ENCODE measurements at regions not wholly inside any gene's neighbourhood (a gene's known extent, or its start where the extent isn't known, plus 50 kb on each side); places are given as distances from the start of the nearest gene placed in this dataset.

DNA sequence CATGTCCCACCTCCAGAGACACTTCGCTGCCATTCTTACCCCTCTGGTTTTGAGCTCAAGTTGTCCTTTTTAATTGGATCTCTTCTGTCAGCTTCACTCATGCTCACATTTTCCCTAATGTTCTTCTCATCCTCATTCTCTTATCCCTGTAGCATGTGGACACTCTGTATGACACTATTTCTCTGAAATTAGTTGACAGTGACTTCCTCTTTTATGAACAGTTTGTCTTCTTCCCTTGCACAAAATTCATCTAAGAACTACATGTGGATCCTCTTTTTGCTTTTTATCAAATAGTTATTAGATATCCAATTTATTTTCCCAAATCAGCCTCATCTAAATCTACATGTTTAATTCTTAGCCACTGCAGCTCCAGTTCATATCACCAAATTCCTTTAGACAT lies 676.2 kb downstream of the MAT2B start:
- no peaks in the 10 kb centered on the region for H3K27me3 ChIP-seq (replicated peaks in 1 of 4; ENCODE audit: control extremely low read depth in 1 of 4, control insufficient read depth in 3 of 4, insufficient read depth in 4 of 4, low read length in 3 of 4)
- H3K4me2 ChIP-seq (replicated peaks; ENCODE audit: low read depth, low read length, poor library complexity, severe bottlenecking), result no peak overlapping the region
- intact Hi-C loops (cut with micrococcal nuclease), result no loop called here
- no peak for DNase-seq
- ATAC-seq (ENCODE audit: low read depth), result no peak
- H3K4me1 ChIP-seq (ENCODE audit: control insufficient read depth in 2 of 2, insufficient read depth in 2 of 2, low read length in 2 of 2), result no peaks in the 10 kb centered on the region
- no peak overlapping the region for H3K9ac ChIP-seq (ENCODE audit: low read length)
- H3K4me3 ChIP-seq (ENCODE audit: control extremely low read depth in 1 of 5, extremely low read depth in 1 of 5, insufficient read depth in 1 of 5, low read depth in 2 of 5, low read length in 4 of 5), result no peak overlapping the region
- H3K36me3 ChIP-seq (replicated peaks in 1 of 2; ENCODE audit: control extremely low read depth in 1 of 2, control insufficient read depth in 1 of 2, extremely low read depth in 1 of 2, insufficient read depth in 2 of 2, low read length in 1 of 2), result no peaks in the 10 kb centered on the region
- H3K4me3 Mint-ChIP-seq, result no peak overlapping the region
- no peaks in the 10 kb centered on the region for H4K20me1 ChIP-seq (ENCODE audit: control insufficient read depth, insufficient read depth, low read length, poor library complexity, severe bottlenecking)
- no peaks in the 10 kb centered on the region for H3K9me3 Mint-ChIP-seq (ENCODE audit: insufficient read depth)
- WGBS (ENCODE audit: insufficient coverage), result 100% methylated on average over 1 of the region's 1 CpG
- H2AFZ ChIP-seq (ENCODE audit: insufficient read depth, low read depth, low read length, poor library complexity, severe bottlenecking), result no peak overlapping the region
- ChIA-PET CTCF (no interaction called here), POLR2A (no interaction called here)
- H3K79me2 ChIP-seq (ENCODE audit: control insufficient read depth, insufficient read depth, low read length), result no peaks in the 10 kb centered on the region
- H3K9me3 ChIP-seq (ENCODE audit: control extremely low read depth in 1 of 3, control insufficient read depth in 2 of 3, insufficient read depth in 1 of 3, low read length in 2 of 3), result no peaks in the 10 kb centered on the region
- no peak overlapping the region for H3K27ac Mint-ChIP-seq
- no peak overlapping the region for H3K27ac ChIP-seq (ENCODE audit: low read length in 2 of 2)
- no peaks in the 10 kb centered on the region for H3K27me3 Mint-ChIP-seq
- H3K4me1 Mint-ChIP-seq, result peaks cover 2% of the 10 kb centered on the region
- TF ChIP-seq, protein P1, sequence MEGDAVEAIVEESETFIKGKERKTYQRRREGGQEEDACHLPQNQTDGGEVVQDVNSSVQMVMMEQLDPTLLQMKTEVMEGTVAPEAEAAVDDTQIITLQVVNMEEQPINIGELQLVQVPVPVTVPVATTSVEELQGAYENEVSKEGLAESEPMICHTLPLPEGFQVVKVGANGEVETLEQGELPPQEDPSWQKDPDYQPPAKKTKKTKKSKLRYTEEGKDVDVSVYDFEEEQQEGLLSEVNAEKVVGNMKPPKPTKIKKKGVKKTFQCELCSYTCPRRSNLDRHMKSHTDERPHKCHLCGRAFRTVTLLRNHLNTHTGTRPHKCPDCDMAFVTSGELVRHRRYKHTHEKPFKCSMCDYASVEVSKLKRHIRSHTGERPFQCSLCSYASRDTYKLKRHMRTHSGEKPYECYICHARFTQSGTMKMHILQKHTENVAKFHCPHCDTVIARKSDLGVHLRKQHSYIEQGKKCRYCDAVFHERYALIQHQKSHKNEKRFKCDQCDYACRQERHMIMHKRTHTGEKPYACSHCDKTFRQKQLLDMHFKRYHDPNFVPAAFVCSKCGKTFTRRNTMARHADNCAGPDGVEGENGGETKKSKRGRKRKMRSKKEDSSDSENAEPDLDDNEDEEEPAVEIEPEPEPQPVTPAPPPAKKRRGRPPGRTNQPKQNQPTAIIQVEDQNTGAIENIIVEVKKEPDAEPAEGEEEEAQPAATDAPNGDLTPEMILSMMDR (IDR thresholded peaks at IDR 0.05), result no peak
- TF ChIP-seq EZH2 (IDR thresholded peaks at IDR 0.05; ENCODE audit: borderline replicate concordance, insufficient read depth, low read depth, low read length, poor library complexity, severe bottlenecking), result no peak

DNA sequence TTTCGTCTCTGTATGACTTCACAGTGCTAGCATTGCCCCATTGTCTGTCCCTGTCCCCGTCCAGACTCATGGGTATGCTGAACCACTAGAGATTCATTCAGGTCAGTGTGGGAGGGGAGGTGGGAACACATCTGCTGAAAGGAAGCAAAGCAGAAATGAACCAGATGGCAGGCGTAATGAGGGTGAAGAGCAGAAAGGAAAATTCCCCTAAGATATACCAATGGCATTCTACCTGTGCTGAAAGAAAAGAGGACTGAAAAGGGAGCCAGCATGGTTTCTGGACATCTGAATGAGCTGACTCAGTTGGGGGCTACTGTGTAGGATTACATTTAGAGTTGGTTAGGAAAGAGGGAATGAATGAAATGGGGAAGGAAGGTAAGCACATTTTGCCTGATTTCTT lies 678.7 kb downstream of the MAT2B start:
- intact Hi-C loops (cut with micrococcal nuclease), result no loop called here
- Histone ChIP-seq H3K4me2 (replicated peaks; ENCODE audit: low read depth, low read length, poor library complexity, severe bottlenecking) (no peak overlapping the region), H2AFZ (ENCODE audit: insufficient read depth, low read depth, low read length, poor library complexity, severe bottlenecking) (no peak overlapping the region), H3K36me3 (replicated peaks in 1 of 2; ENCODE audit: control extremely low read depth in 1 of 2, control insufficient read depth in 1 of 2, extremely low read depth in 1 of 2, insufficient read depth in 2 of 2, low read length in 1 of 2) (no peaks in the 10 kb centered on the region), H3K27ac (ENCODE audit: low read length in 2 of 2) (no peak overlapping the region), H3K9me3 (ENCODE audit: control extremely low read depth in 1 of 3, control insufficient read depth in 2 of 3, insufficient read depth in 1 of 3, low read length in 2 of 3) (no peaks in the 10 kb centered on the region), H3K9ac (ENCODE audit: low read length) (no peak overlapping the region), H3K4me3 (ENCODE audit: control extremely low read depth in 1 of 5, extremely low read depth in 1 of 5, insufficient read depth in 1 of 5, low read depth in 2 of 5, low read length in 4 of 5) (no peak overlapping the region), H4K20me1 (ENCODE audit: control insufficient read depth, insufficient read depth, low read length, poor library complexity, severe bottlenecking) (no peaks in the 10 kb centered on the region), H3K27me3 (replicated peaks in 1 of 4; ENCODE audit: control extremely low read depth in 1 of 4, control insufficient read depth in 3 of 4, insufficient read depth in 4 of 4, low read length in 3 of 4) (no peaks in the 10 kb centered on the region), H3K79me2 (ENCODE audit: control insufficient read depth, insufficient read depth, low read length) (no peaks in the 10 kb centered on the region), H3K4me1 (ENCODE audit: control insufficient read depth in 2 of 2, insufficient read depth in 2 of 2, low read length in 2 of 2) (no peaks in the 10 kb centered on the region)
- WGBS (ENCODE audit: insufficient coverage), result 88% methylated on average over 1 of the region's 3 CpGs
- Mint-ChIP-seq H3K27me3 (no peaks in the 10 kb centered on the region), H3K4me1 (peaks cover 2% of the 10 kb centered on the region), H3K4me3 (no peak overlapping the region), H3K27ac (no peak overlapping the region), H3K9me3 (ENCODE audit: insufficient read depth) (no peaks in the 10 kb centered on the region)
- no peak for TF ChIP-seq EZH2 (IDR thresholded peaks at IDR 0.05; ENCODE audit: borderline replicate concordance, insufficient read depth, low read depth, low read length, poor library complexity, severe bottlenecking)
- CTCF ChIA-PET, result no interaction called here
- POLR2A ChIA-PET, result no interaction called here
- ATAC-seq (ENCODE audit: low read depth), result no peak
- no peak for DNase-seq
